ENCODE measurements at regions not wholly inside any gene's neighbourhood (a gene's known extent, or its start where the extent isn't known, plus 50 kb on each side); places are given as distances from the start of the nearest gene placed in this dataset.

DNA sequence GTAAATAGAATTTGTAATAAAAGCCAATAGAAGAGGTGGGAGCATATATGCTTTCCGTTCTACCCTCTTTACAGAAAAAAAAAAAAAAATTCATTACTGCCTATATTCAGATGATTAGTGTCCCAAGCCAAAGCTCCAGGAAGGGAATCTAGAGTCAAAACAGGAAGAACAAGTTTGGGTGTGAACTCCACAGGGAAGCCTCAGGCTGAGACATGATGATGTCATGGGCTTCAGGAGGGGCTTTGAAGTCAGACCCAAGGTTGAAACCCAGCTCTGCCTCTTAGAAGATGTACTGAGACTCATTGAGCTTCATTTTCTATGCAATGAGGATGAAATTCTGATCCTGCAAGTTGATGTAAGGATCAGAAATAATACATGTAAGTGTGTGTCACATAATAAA, 250.0 kb upstream of the ADGRL2 start:
- Histone ChIP-seq H3K27me3 (ENCODE audit: control insufficient read depth, insufficient read depth, low read length, poor library complexity, severe bottlenecking) (no peaks in the 10 kb centered on the region), H3K27ac (ENCODE audit: insufficient read depth, low read depth, low read length, poor library complexity, severe bottlenecking) (no peak overlapping the region), H3K4me3 (ENCODE audit: insufficient read depth, low read depth, low read length) (no peak overlapping the region), H3K9me3 (ENCODE audit: control insufficient read depth, low read length) (no peaks in the 10 kb centered on the region), H3K36me3 (ENCODE audit: control insufficient read depth, insufficient read depth, low read length) (no peaks in the 10 kb centered on the region), H3K4me1 (ENCODE audit: control insufficient read depth, insufficient read depth, low read length) (peaks cover 30% of the 10 kb centered on the region)
- WGBS, 2 experiments = no CpG with 5 or more reads among the region's 1 CpG

DNA sequence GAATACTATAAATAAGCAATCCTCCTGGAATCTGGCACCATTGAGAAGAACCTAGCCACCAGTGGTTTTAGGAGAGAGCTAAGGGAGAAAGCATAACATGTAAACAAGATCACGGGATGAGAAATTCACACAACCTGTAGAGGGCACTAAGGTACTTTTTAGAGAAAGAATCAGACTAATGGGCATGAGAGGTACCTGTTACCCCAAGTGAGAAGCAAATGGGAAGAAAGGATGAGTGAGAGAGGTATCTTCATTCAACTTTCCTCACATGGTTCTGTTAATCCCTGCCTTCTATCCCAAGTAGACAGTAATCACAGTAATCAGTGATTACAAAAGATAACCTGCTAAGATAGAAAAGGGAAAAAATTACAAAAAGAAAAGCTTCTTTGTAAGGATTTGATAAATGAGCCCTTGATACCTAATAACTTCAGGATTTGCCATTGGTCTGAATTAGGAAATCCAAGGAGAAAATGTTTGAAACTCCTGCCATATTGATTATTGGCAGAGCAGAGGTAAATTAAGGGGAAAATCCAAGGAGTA, 251.1 kb upstream of the ADGRL2 start:
- Histone ChIP-seq H3K27me3 (ENCODE audit: control insufficient read depth, insufficient read depth, low read length, poor library complexity, severe bottlenecking) (no peaks in the 10 kb centered on the region), H3K4me3 (ENCODE audit: insufficient read depth, low read depth, low read length) (no peak overlapping the region), H3K9me3 (ENCODE audit: control insufficient read depth, low read length) (no peaks in the 10 kb centered on the region), H3K36me3 (ENCODE audit: control insufficient read depth, insufficient read depth, low read length) (no peaks in the 10 kb centered on the region), H3K27ac (ENCODE audit: insufficient read depth, low read depth, low read length, poor library complexity, severe bottlenecking) (no peak overlapping the region), H3K4me1 (ENCODE audit: control insufficient read depth, insufficient read depth, low read length) (peaks cover 30% of the 10 kb centered on the region)
- WGBS, 2 experiments = 16 to 17% methylated on average over 1 of the region's 1 CpG

DNA sequence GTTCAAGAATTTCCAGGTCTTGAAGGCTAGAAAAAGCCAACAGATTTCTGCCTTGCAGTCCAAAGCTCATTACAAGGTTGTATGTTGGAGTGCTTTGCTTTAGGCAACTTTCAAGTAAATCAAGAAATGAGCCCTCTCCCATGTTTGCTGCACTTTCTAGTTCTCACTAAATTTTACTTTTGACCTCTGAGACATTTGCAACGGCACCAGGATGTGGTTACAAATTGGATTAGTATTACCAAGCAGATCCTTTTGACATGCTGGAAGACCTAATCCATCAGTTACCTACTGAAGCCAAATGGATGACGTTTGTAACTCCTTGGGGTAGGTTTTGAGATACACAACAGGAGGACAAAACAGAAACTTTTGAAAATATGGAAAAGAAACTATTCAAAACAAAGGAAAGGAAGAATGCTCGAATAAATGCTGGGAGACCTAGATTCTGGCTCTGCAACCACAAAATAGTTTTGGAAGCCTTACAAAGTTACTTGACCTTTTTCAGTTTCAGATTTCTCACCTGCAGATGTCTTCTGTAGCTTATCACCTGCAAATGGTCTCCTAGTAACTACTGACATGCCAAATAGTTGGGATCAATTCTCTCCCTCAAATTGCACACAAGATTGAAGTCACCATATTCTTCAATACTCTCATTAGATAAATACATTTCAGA, 251.7 kb upstream of the ADGRL2 start:
- Histone ChIP-seq H3K27ac (ENCODE audit: insufficient read depth, low read depth, low read length, poor library complexity, severe bottlenecking) (no peak overlapping the region), H3K36me3 (ENCODE audit: control insufficient read depth, insufficient read depth, low read length) (no peaks in the 10 kb centered on the region), H3K4me3 (ENCODE audit: insufficient read depth, low read depth, low read length) (no peak overlapping the region), H3K4me1 (ENCODE audit: control insufficient read depth, insufficient read depth, low read length) (peaks cover 30% of the 10 kb centered on the region), H3K9me3 (ENCODE audit: control insufficient read depth, low read length) (no peaks in the 10 kb centered on the region), H3K27me3 (ENCODE audit: control insufficient read depth, insufficient read depth, low read length, poor library complexity, severe bottlenecking) (no peaks in the 10 kb centered on the region)
- WGBS, 2 experiments = 49 to 58% methylated on average over 3 of the region's 3 CpGs

DNA sequence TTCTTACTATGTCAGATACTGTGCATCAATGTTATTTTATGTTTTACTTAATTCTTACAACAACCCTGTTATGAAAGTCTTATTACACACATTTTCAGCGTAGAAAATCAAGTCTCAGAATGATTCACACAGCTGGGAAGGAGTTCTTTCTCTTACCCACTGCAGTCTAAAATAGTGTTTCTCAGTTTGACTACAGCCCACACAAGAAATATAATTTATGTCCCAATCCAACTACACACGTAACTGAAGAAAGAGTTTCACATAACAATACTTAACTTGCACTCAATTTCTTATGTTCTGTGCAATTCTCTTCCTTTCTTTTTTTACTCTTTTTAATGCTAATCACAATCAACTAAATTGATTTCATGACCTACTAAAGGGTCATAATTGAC, 252.8 kb upstream of the ADGRL2 start:
- peak overlapping the region; percentile 83 for H3K27ac ChIP-seq (ENCODE audit: insufficient read depth, low read depth, low read length, poor library complexity, severe bottlenecking)
- no peaks in the 10 kb centered on the region for H3K9me3 ChIP-seq (ENCODE audit: control insufficient read depth, low read length)
- H3K36me3 ChIP-seq (ENCODE audit: control insufficient read depth, insufficient read depth, low read length) = no peaks in the 10 kb centered on the region
- no peak overlapping the region for H3K4me3 ChIP-seq (ENCODE audit: insufficient read depth, low read depth, low read length)
- H3K27me3 ChIP-seq (ENCODE audit: control insufficient read depth, insufficient read depth, low read length, poor library complexity, severe bottlenecking) = no peaks in the 10 kb centered on the region
- H3K4me1 ChIP-seq (ENCODE audit: control insufficient read depth, insufficient read depth, low read length) = peaks cover 34% of the 10 kb centered on the region
- WGBS, 2 experiments = 34 to 39% methylated on average over 2 of the region's 2 CpGs

DNA sequence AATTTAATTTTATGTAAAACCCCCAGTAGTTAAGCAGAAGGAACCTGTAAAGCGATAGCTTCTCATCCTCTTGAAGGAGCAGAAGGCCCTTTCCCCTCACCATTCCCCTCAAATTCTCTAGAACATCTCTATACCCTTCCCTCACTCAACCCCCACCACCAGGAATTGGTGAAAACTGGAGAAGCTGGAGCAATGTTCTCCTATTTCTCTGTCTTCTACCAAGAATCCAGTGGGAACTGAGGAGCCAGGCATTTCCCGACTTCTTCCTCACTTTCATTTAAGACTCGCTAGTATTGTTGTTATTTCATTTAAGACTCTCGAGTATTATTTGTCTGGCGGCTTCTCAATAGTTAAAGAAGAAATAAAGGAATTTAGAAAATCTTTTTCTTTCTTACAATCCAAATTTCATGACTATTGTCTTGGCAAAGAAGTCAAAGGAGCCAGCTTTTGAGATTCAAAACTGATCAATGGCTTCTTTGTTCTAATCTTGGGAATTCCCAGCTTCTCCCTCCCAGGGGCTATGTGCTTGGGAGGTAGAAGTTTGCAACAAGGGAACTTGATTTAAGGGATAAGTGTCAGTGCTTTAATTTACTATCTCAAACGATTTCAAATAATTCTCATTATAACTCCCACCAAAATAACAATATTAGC, 253.3 kb upstream of the ADGRL2 start:
- peaks cover 34% of the 10 kb centered on the region for H3K4me1 ChIP-seq (ENCODE audit: control insufficient read depth, insufficient read depth, low read length)
- peak overlapping the region; percentile 83 for H3K27ac ChIP-seq (ENCODE audit: insufficient read depth, low read depth, low read length, poor library complexity, severe bottlenecking)
- no peaks in the 10 kb centered on the region for H3K27me3 ChIP-seq (ENCODE audit: control insufficient read depth, insufficient read depth, low read length, poor library complexity, severe bottlenecking)
- no peak overlapping the region for H3K4me3 ChIP-seq (ENCODE audit: insufficient read depth, low read depth, low read length)
- 20 to 40% methylated on average over 1 to 3 of the region's 6 CpGs for WGBS, 2 experiments
- no peaks in the 10 kb centered on the region for H3K9me3 ChIP-seq (ENCODE audit: control insufficient read depth, low read length)
- H3K36me3 ChIP-seq (ENCODE audit: control insufficient read depth, insufficient read depth, low read length) = no peaks in the 10 kb centered on the region

DNA sequence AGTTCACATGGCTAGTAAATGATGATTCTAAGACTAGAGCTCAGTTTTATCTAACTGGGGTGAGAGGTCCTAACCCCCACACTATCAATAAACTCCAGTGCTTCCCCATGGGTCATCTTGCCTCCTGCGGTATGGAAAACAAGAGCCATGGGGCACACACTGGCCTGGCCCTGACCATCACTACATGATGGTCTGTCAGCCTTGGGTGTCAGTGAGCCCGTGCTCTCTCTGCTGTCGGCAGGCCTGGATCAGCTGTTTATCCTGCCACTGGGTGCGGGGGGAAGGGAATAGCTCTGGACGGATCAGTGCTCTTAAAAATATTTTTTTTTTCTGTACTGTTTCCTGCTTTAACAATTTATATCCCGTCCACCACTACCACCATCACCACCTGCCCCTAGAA, 255.0 kb upstream of the ADGRL2 start:
- Histone ChIP-seq H3K36me3 (ENCODE audit: control insufficient read depth, insufficient read depth, low read length) (no peaks in the 10 kb centered on the region), H3K27ac (ENCODE audit: insufficient read depth, low read depth, low read length, poor library complexity, severe bottlenecking) (no peak overlapping the region), H3K9me3 (ENCODE audit: control insufficient read depth, low read length) (no peaks in the 10 kb centered on the region), H3K27me3 (ENCODE audit: control insufficient read depth, insufficient read depth, low read length, poor library complexity, severe bottlenecking) (no peaks in the 10 kb centered on the region), H3K4me1 (ENCODE audit: control insufficient read depth, insufficient read depth, low read length) (peaks cover 39% of the 10 kb centered on the region), H3K4me3 (ENCODE audit: insufficient read depth, low read depth, low read length) (no peak overlapping the region)
- WGBS, 2 experiments = 88 to 94% methylated on average over 4 to 5 of the region's 6 CpGs

DNA sequence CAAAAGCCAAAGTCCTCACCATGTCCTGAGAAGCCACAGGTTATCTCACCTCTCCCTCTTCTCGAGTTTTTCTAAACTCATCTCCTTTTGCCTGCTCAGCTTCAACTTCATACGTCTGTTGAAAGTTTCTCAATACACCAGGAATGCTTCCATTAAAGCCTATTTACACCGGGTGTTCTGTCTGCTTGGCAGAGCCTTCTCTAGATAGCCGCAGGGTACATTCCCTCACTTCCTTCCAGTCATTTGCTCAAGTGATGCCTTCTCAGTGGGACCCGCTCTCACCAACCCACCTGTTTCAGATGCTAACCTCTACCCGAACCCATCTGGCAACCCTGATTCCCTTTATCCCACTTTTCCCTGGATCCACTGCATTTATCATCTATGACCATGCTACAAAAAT, 257.0 kb upstream of the ADGRL2 start:
- H3K27me3 ChIP-seq (ENCODE audit: control insufficient read depth, insufficient read depth, low read length, poor library complexity, severe bottlenecking) = no peaks in the 10 kb centered on the region
- H3K36me3 ChIP-seq (ENCODE audit: control insufficient read depth, insufficient read depth, low read length) = no peaks in the 10 kb centered on the region
- 88% methylated on average over 6 of the region's 6 CpGs for WGBS, 2 experiments
- no peak overlapping the region for H3K4me3 ChIP-seq (ENCODE audit: insufficient read depth, low read depth, low read length)
- no peaks in the 10 kb centered on the region for H3K9me3 ChIP-seq (ENCODE audit: control insufficient read depth, low read length)
- peaks cover 32% of the 10 kb centered on the region for H3K4me1 ChIP-seq (ENCODE audit: control insufficient read depth, insufficient read depth, low read length)
- no peak overlapping the region for H3K27ac ChIP-seq (ENCODE audit: insufficient read depth, low read depth, low read length, poor library complexity, severe bottlenecking)

DNA sequence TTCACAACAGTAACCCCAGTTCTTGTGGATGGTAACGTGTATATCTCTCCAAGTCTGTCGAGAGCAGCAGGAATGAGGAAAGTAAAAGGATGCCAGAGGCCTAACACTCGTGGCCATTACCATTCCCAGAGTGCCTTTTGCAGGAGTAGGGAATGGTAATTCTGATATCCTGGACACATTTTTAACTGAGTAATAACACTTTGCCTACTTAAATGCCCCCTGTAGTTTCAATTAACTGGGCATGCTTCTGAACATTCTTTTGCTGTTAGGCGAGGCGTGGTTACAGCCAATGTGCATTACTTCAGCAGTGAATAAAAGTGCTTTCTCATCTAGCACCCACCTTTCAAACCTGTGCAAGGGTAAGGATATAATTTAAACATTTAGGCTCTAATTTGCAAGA, 258.5 kb upstream of the ADGRL2 start:
- no peak overlapping the region for H3K27ac ChIP-seq (ENCODE audit: insufficient read depth, low read depth, low read length, poor library complexity, severe bottlenecking)
- H3K4me3 ChIP-seq (ENCODE audit: insufficient read depth, low read depth, low read length) = no peak overlapping the region
- no peaks in the 10 kb centered on the region for H3K9me3 ChIP-seq (ENCODE audit: control insufficient read depth, low read length)
- 90 to 94% methylated on average over 5 of the region's 5 CpGs for WGBS, 2 experiments
- H3K4me1 ChIP-seq (ENCODE audit: control insufficient read depth, insufficient read depth, low read length) = peaks cover 18% of the 10 kb centered on the region
- no peaks in the 10 kb centered on the region for H3K27me3 ChIP-seq (ENCODE audit: control insufficient read depth, insufficient read depth, low read length, poor library complexity, severe bottlenecking)
- no peaks in the 10 kb centered on the region for H3K36me3 ChIP-seq (ENCODE audit: control insufficient read depth, insufficient read depth, low read length)

DNA sequence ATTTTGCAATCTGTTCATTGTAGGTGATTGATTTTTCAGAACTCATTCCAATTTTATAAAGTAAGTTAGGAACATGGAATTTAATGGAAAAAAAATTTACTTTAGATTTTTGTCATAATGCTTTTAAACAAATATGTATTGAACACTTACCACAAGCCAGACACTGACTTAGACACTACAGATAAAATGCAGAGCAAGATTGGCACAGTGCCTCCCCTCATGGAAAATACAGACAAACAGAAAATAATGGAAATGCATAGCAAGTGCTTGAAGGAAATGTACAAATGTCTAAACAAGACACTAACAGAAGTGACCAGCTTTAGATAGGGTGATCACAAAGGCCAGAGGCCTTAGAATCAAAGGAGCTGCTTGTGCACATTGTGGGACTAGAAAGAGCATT, 260.5 kb upstream of the ADGRL2 start:
- H3K27ac ChIP-seq (ENCODE audit: insufficient read depth, low read depth, low read length, poor library complexity, severe bottlenecking) = no peak overlapping the region
- no peaks in the 10 kb centered on the region for H3K36me3 ChIP-seq (ENCODE audit: control insufficient read depth, insufficient read depth, low read length)
- H3K27me3 ChIP-seq (ENCODE audit: control insufficient read depth, insufficient read depth, low read length, poor library complexity, severe bottlenecking) = no peaks in the 10 kb centered on the region
- no peak overlapping the region for H3K4me3 ChIP-seq (ENCODE audit: insufficient read depth, low read depth, low read length)
- H3K4me1 ChIP-seq (ENCODE audit: control insufficient read depth, insufficient read depth, low read length) = peaks cover 9% of the 10 kb centered on the region
- no peaks in the 10 kb centered on the region for H3K9me3 ChIP-seq (ENCODE audit: control insufficient read depth, low read length)

DNA sequence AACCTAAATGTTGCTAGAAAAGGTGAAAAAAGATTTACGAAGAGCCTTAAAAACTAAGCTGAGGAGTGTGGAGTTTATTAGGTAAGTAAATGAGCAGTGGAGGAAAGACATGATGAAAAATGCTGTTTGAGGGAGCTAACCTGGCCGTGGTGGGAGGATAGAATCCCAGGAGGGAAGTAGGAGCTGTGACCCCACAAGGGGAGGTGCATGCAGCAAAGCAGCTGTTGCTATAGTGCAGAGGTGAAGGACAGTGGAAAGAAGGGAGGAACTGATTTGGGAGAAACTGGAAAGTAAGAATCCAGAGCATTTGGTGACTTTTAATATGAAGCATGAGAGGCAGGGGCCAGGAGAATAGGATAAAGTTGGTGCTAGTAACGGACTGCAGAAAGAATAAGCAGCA, 271.7 kb upstream of the ADGRL2 start:
- Histone ChIP-seq H3K4me3 (ENCODE audit: insufficient read depth, low read depth, low read length) (no peak overlapping the region), H3K27me3 (ENCODE audit: control insufficient read depth, insufficient read depth, low read length, poor library complexity, severe bottlenecking) (no peaks in the 10 kb centered on the region), H3K27ac (ENCODE audit: insufficient read depth, low read depth, low read length, poor library complexity, severe bottlenecking) (no peak overlapping the region), H3K4me1 (ENCODE audit: control insufficient read depth, insufficient read depth, low read length) (no peaks in the 10 kb centered on the region), H3K36me3 (ENCODE audit: control insufficient read depth, insufficient read depth, low read length) (no peaks in the 10 kb centered on the region), H3K9me3 (ENCODE audit: control insufficient read depth, low read length) (no peaks in the 10 kb centered on the region)
- 77 to 81% methylated on average over 3 of the region's 3 CpGs for WGBS, 2 experiments
